ENCODE measurements at regions not wholly inside any gene's neighbourhood (a gene's known extent, or its start where the extent isn't known, plus 50 kb on each side); places are given as distances from the start of the nearest gene placed in this dataset.

GRCh38 chr1:218836264-218836663 lies 337.4 kb upstream of the LYPLAL1 start:
- no peak for TF ChIP-seq CTCF (conservative IDR thresholded peaks at IDR 0.05 in 1 of 2, IDR thresholded peaks at IDR 0.05 in 1 of 2; ENCODE audit: low read depth in 1 of 2, low read length in 2 of 2)
- no peak for TF ChIP-seq EZH2 (IDR thresholded peaks at IDR 0.05; ENCODE audit: low read length, missing control alignments)
